AML-193 (cell line): ENCODE measurements at regions not wholly inside any gene's neighbourhood (a gene's known extent, or its start where the extent isn't known, plus 50 kb on each side); places are given as distances from the start of the nearest gene placed in this dataset.

ENCODE experiments used
- DNase-seq, 2 experiments: peaks; one replicate each; lab custom pipeline; 2025; lab: John Stamatoyannopoulos, UW

- no peak for DNase-seq
These were observed 724.4 kb upstream of the SLITRK5 start for GRCh38 chr13:86946734-86947133.

DNA sequence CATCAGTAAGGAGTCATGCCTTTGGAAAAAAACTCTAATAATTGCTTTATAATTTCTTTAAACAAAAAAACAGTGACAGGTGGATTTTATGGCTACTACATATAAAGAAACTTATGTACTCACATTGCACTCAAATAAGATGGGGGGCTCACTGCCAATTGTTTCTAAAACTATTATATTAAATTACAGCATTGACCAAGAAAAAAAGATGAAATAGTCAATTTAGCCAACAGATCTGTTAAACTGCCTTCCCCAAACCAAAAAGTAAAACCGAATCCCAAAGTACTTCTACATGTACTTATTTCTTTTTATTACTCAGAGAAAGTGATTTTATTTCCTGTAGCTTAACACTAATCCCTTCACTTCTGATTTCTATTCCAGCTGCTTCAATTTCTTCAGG is 716.8 kb upstream of the SLITRK5 start:
- no peak for DNase-seq

GRCh38 chr13:86960876-86961275 is 710.3 kb upstream of the SLITRK5 start:
- DNase-seq, result no peak

DNA sequence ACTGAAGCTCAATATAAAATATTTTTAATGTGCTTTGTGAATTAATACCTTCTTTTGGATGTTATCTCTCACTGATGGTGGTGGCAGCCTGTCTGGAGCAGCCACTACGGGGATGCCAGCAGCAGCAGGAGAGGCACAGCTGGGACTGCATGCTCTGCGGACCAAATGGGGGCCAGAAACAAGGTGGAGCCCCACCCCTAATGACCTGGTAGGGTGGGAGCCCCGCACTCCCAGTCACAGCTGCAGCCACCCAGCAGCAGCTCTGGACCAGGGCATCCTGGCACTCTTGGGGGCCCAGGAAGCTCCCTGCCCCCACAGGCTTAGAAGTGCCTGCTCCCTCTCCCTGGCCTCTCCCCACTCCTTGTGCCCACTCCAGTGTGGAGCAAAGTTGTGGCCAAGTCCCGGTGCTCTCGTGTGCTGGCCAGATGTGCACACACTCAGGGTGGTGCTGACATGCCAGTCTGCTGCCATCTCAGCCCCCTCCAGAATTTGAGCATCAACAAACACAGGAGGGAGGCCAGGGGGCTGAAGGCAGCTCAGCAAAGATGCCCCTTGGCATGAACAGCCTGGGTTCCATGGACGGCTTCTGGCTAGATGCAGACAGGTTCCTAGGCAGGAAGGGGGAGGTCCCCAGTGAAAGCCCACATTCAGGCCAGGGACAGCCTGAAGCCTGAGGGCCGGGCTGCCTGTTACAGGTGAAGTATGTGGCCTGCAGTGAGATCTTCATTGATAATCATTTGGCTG is 696.7 kb upstream of the SLITRK5 start:
- DNase-seq, result no peak

DNA sequence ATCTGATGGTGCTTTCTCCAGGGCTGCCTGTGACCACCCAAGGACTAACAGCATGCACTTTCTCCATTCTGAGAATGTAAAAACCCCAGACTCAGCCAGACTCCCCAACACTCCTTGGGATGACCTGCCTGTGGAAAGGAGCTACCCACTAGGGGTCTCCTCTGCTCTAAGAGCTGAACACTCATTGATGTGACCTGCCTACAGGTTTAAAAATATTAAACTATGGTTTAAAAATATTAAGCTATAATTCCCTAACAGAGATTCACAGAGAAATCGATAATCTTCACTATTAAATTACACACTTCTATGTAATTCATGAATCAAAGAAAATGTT is 696.2 kb upstream of the SLITRK5 start:
- no peak for DNase-seq

DNA sequence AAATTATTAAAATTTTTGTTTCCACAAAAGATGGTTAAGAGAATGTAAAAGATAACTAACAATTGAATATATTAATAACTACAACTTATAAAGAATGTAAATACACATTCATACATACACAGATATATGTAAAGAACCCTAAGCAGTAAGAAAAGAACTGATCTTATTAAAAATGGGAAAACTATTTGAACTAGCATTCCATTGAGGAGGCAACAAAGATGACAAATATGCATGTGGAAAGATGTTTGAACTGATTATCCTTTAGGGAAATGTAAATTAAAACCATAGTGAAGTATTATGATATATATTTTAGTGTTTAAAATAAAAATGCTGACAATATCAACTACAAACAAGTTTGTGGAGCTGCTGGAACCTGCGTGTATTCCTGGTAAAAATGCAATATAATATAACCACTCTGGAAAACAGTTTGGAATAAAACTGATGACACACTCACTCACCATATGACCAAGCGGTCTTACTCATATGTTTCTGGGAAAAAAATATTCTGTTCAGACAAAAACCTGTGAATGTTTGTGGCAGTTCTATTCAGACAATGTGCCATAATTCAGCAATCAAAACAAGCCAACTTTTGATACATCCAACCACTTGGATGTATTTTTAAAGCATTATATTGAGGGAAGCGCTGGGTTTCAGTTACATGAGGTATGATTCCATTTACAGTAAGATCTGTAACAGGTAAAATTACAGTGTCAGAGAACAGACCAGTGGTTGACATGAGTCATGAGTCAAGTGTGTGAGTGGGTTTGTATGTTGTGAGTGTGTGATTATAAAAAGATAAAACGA is 694.4 kb upstream of the SLITRK5 start:
- no peak for DNase-seq

DNA sequence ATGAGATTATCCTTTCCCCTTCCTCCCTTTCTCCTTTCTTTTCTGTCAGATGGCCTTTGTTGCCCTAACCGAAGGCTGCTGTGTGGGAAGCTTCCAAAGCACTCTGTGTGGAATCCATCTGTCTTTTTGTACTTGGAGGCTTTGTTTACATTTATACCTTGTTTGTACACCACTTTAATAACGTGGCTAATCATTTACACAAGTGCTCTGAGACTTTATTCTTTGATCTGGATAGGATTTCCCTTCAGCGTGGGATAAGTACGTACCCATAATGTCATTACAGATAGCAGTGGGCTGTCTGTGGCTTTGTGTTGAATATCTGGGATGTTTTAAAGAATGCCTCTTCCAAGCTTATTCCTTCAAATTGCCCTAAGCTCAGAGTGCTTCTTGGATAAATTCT is 684.7 kb upstream of the SLITRK5 start:
- no peak for DNase-seq

GRCh38 chr13:86992251-86992650 is 678.9 kb upstream of the SLITRK5 start:
- peak; percentile 23 to 33 for DNase-seq

DNA sequence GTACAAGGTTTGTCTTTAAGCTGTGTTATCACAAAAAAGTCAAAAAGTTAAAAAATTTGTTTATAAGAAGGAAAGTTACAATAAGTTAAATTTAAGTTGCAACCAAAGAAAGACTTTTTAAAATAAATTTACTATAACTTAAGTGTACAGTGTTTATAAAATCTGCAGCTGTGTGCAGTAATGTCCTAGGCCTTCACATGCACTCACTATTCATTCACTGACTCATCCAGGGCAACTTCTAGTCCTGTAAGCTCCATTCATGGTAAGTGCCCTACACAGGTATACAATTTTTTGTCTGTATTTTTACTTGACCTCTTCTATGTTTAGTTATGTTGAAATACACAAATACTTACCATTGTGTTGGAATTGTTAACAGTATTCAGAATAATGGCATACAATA is 667.9 kb upstream of the SLITRK5 start:
- no peak for DNase-seq

GRCh38 chr13:87005511-87005910 is 665.7 kb upstream of the SLITRK5 start:
- DNase-seq, result no peak

DNA sequence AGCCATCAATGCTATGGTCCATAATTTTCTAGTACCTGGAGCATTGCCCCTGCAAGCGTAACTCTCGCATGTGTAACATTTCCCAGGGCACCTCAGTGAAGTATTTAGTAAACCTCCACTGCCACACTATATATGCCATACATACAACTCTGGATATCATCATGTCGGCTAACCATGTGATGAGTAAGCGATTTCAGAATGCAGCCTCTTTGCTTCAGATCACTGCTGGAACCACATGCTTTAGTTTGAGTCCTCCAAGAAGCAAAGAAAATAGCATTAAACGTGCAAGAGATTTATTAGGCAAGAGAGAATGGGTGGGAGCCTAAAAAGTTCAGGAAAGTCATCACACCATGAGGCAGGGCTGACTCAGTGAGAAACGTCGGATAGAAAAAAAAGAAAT is 635.6 kb upstream of the SLITRK5 start:
- DNase-seq, result no peak

- no peak for DNase-seq
These were observed 628.2 kb upstream of the SLITRK5 start for GRCh38 chr13:87042946-87043345.

DNA sequence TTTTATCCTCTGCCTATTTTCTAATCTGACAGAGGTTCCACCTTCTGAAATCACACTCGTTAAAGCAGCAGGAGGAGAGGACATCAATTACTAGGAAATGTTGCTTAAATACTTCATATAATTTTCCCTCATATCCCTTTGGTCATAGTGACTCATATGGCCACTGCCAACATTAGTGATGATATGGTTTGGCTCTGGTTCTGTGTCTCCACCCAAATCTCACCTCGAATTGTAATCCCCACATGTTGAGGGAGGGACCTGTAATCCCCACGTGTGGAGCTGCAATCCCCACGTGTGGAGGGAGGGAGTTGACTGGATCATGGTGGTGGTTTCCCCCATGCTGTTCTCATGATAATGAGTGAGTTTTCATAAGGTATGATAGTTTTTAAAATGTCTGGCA is 618.4 kb upstream of the SLITRK5 start:
- DNase-seq, result no peak

GRCh38 chr13:87057807-87058520 is 613.2 kb upstream of the SLITRK5 start:
- no peak for DNase-seq

DNA sequence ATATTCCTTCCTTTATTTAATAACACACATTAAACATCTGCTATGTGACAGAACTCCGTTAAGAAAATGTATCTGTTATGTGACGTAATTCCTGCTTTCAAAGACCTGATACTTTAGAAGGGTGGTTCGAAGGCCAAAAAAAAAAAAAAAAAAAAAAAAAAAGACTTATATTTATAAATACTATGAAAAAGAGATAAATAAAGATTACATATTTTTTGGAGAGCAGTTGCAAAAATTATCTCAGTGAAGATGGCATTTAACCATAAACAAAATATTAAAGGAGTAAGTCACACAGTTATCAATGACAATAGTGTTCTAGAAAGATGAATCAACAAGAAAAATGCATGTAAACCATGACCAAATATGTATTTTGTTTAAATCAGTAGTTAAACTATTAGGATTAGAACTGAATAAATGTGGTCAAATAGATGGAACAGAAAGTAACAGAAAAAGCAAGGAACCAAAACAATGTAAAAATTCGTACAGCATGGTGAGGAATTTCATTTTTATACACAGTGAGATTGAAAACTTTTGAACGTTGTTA is 612.3 kb upstream of the SLITRK5 start:
- DNase-seq, result no peak

DNA sequence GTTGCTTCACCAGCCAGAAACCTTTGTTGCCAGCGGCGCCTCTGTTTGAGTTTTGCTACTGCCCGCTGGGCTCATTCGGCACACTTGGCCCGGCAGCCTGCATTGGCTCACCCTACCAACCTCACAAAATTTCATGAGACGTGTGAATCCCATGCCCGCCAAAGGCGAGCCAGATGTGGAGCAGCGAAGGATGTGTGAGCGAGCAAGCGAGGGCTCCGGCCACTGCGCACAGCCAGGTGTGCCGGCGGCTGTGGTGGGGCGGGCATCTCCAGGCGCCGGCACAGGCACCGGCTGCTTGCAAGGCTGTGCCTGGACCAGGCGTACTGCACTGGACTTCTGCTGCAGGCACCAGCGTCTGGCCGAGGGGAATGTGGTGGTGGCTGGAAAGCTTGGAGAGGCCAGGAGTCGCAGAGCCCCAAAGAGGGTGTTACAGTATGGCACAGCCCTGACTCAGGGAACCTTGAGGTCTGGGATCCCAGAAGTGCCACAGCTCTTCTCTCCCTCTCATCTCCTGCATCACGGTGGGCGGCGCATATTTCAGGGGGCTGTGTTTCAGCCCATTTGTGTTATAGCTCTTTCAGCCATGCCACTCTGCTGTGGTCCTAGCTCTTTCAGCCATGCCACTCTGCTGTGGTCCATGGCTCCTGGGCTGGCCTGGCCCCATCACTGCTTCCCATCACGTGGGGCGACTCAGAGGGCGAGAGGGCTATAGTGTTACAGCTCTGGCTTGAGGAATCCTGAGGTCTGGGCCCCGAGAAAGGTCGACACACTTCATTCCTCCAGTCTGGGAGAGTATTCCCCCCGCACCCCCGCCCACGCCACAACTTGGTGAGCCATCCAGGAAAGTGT is 592.0 kb upstream of the SLITRK5 start:
- DNase-seq, result no peak

GRCh38 chr13:87080100-87080779 is 590.9 kb upstream of the SLITRK5 start:
- DNase-seq, result no peak

DNA sequence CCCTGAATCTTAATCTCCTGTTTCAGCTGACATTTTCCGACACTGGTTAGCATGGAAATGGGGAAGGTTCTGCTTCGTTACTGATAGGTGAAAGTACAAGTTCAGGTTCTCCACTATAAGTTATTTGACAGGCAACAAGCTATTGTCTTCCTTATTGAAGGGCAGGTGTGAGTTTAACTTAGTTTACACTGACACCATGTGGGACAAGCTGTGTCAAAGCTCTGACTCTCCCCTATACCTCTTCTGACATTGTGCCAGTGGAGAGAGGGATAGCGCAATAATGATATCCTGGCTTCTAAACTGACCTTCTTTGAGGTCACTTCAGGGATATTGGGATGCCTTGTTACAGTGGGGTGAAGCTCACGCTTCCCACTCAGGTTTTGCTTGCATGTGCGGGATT is 587.0 kb upstream of the SLITRK5 start:
- no peak for DNase-seq

DNA sequence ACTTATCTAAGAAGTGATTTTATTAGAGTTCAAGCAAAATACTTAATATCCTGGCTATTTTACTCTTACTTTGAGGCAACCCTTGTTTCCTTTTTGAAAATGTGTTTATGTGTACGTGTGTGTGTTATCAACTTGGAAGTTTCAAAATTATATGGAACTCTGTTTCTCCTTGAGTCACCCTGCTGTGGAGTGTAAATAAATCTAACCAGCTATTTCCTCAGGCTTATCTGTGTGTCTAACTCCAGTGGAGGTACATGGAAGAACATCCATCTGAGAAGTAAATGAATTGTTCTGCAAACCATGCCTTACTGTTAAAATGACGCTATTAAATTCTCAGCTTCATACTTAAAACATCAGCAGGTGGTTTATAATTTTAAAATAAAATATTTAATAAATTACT is 583.4 kb upstream of the SLITRK5 start:
- no peak for DNase-seq

DNA sequence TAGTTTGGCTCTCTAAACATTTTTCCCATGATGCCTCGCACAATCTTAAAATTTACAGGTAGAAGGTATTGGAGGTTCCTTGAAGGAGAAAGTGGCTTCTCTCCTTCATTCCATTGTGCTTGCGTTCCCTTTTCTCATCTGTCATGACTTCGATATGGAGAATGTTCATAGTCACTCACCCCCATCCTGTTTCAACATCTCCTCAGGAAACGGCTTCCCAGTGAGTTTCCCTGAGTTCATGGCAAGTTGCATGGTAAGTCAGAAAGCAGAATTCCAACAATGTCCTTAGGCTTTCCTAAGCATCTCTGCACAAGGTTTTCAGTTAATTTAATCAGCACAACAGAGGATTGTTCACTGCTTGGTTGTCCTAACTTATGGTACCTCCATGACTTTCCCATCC is 581.8 kb upstream of the SLITRK5 start:
- no peak for DNase-seq

DNA sequence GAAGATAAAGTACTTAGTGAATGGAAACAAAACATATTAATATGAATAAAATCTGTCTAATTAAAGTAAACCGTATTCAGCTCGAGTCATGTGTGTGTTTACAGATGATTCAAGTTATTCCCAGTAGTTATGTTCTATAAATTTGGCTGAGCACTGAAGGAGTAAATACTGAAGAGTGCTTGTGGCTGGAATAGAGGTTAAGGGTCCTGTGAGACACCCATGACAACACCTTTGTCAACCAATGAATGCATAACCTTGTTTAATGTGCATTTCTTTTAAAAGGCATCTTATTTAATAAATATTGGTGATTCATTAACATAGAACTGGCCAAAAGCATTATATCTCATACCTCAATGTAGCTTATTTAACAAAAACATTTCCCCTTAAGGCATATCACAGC is 577.8 kb upstream of the SLITRK5 start:
- DNase-seq, result no peak
